ENCODE measurements at regions not wholly inside any gene's neighbourhood (a gene's known extent, or its start where the extent isn't known, plus 50 kb on each side); places are given as distances from the start of the nearest gene placed in this dataset.

- ATAC-seq, result no peak
- no peaks in the 10 kb centered on the region for H3K36me3 Mint-ChIP-seq
- no peaks in the 10 kb centered on the region for H3K27me3 Mint-ChIP-seq (ENCODE audit: low read depth)
- ChIA-PET CTCF (interaction anchor here (2.1 kb wide), 1 partner anchor 102 kb away, joined by 5 read pairs; no protein-coding TSS in a partner anchor), POLR2A (no interaction called here)
- no peak overlapping the region for H3K4me3 Mint-ChIP-seq
- H3K27ac Mint-ChIP-seq, result no peak overlapping the region
- no peaks in the 10 kb centered on the region for H3K9me3 Mint-ChIP-seq
- no peak for DNase-seq (ENCODE audit: low spot score)
- H3K4me1 Mint-ChIP-seq, result peaks cover 21% of the 10 kb centered on the region
- no peak for TF ChIP-seq MYBL2 (CRISPR knock-in tag; IDR thresholded peaks at IDR 0.05)
- TF ChIP-seq ELF4 (CRISPR knock-in tag; IDR thresholded peaks at IDR 0.05; ENCODE audit: low read depth), result no peak
- TF ChIP-seq FOXP4 (CRISPR knock-in tag; IDR thresholded peaks at IDR 0.05), result no peak
- no peak for TF ChIP-seq ZNF425 (CRISPR knock-in tag; conservative IDR thresholded peaks at IDR 0.05)
- TF ChIP-seq ATF2 (CRISPR knock-in tag; IDR thresholded peaks at IDR 0.05; ENCODE audit: borderline replicate concordance, low read depth), result no peak
- TF ChIP-seq ATF1 (CRISPR knock-in tag; IDR thresholded peaks at IDR 0.05), result no peak
- no peak for TF ChIP-seq PRDM15 (CRISPR knock-in tag; IDR thresholded peaks at IDR 0.05)
- no peak for TF ChIP-seq ZNF416 (CRISPR knock-in tag; IDR thresholded peaks at IDR 0.05)
These were observed 174.0 kb upstream of the WWC1 start for GRCh38 chr5:168117469-168117868.

GRCh38 chr5:168118042-168118668 lies 173.3 kb upstream of the WWC1 start:
- ChIA-PET CTCF (interaction anchor here (2.1 kb wide), 1 partner anchor 101 kb away, joined by 5 read pairs; no protein-coding TSS in a partner anchor), POLR2A (no interaction called here)

More at GRCh38 chr5:168118042-168118668, 173.3 kb upstream of the WWC1 start:
- peak; percentile 42 for DNase-seq (ENCODE audit: low spot score)
- Mint-ChIP-seq H3K36me3 (no peaks in the 10 kb centered on the region), H3K9me3 (no peaks in the 10 kb centered on the region), H3K27me3 (ENCODE audit: low read depth) (no peaks in the 10 kb centered on the region), H3K4me3 (no peak overlapping the region), H3K4me1 (peaks cover 21% of the 10 kb centered on the region), H3K27ac (peak overlapping the region; percentile 71)
- TF ChIP-seq ZNF138 (CRISPR knock-in tag; conservative IDR thresholded peaks at IDR 0.05), result 0 out of 2 replicates have a peak, but pooled peaks have one; percentile 61
- TF ChIP-seq ZNF512 (CRISPR knock-in tag; IDR thresholded peaks at IDR 0.05; ENCODE audit: borderline replicate concordance), result no peak
- TF ChIP-seq ZBTB43 (CRISPR knock-in tag; IDR thresholded peaks at IDR 0.05), result no peak
- TF ChIP-seq ATF6 (CRISPR knock-in tag; IDR thresholded peaks at IDR 0.05), result 0 out of 2 replicates have a peak, but pooled peaks have one; percentile 21
- peak; percentile 95 for TF ChIP-seq ZNF121 (CRISPR knock-in tag; IDR thresholded peaks at IDR 0.05)
- peak; percentile 85 for ATAC-seq
